GM18519 (cell line): ENCODE measurements at regions not wholly inside any gene's neighbourhood (a gene's known extent, or its start where the extent isn't known, plus 50 kb on each side); places are given as distances from the start of the nearest gene placed in this dataset.
"Not testable (repeated sequence)": the region's sequence is repeated elsewhere in the genome, so short reads cannot be mapped to it uniquely, and the experiment has no call there.

Source experiments
- ATAC-seq: cut with Tn5 transposase; IDR thresholded peaks from one replicate; pipeline ENCODE4 v1.9.1; 2021; ENCODE audit warnings: mild to moderate bottlenecking, moderate library complexity; ENCODE audit not compliant: unreplicated experiment, low FRiP score

- ATAC-seq, result no peak
Measured at GRCh38 chr13:97520061-97520460, 86.1 kb downstream of the RAP2A start.

- no peak for ATAC-seq
Measured at GRCh38 chr13:97520866-97521265, 86.9 kb downstream of the RAP2A start.

- ATAC-seq, result no peak
Measured at GRCh38 chr13:97521726-97522125, 87.8 kb downstream of the RAP2A start.

GRCh38 chr13:97522243-97522642 is 88.3 kb downstream of the RAP2A start:
- no peak for ATAC-seq

- ATAC-seq, result no peak
Measured at GRCh38 chr13:97526556-97526955, 92.6 kb downstream of the RAP2A start.

GRCh38 chr13:97528518-97528917 is 94.5 kb downstream of the RAP2A start:
- ATAC-seq, result no peak

GRCh38 chr13:97534540-97534939 is 100.6 kb downstream of the RAP2A start:
- ATAC-seq, result no peak

GRCh38 chr13:97535614-97536013 is 101.6 kb downstream of the RAP2A start:
- ATAC-seq, result no peak

GRCh38 chr13:97537110-97537509 is 103.1 kb downstream of the RAP2A start:
- peak; percentile 53 for ATAC-seq

- no peak for ATAC-seq
Measured at GRCh38 chr13:97538203-97538602, 104.2 kb downstream of the RAP2A start.

GRCh38 chr13:97539651-97540610 is 106.0 kb downstream of the RAP2A start:
- peak; percentile 72 for ATAC-seq

GRCh38 chr13:97540696-97541095 is 106.7 kb downstream of the RAP2A start:
- ATAC-seq, result no peak

GRCh38 chr13:97542102-97542685 is 108.2 kb downstream of the RAP2A start:
- no peak for ATAC-seq

- ATAC-seq, result no peak
Measured at GRCh38 chr13:97544031-97544765, 110.2 kb downstream of the RAP2A start.

GRCh38 chr13:97544971-97545499 is 111.1 kb downstream of the RAP2A start:
- not testable (repeated sequence) for ATAC-seq

GRCh38 chr13:97548138-97548537 is 114.2 kb downstream of the RAP2A start:
- ATAC-seq, result no peak

GRCh38 chr13:97548711-97549110 is 114.7 kb downstream of the RAP2A start:
- no peak for ATAC-seq

- no peak for ATAC-seq
Measured at GRCh38 chr13:97549201-97549600, 115.2 kb downstream of the RAP2A start.

GRCh38 chr13:97554496-97554895 is 120.5 kb downstream of the RAP2A start:
- no peak for ATAC-seq

GRCh38 chr13:97555034-97555433 is 121.1 kb downstream of the RAP2A start:
- ATAC-seq, result no peak

- ATAC-seq, result no peak
Measured at GRCh38 chr13:97559030-97559429, 125.1 kb downstream of the RAP2A start.
